Panc1 (cell line): ENCODE measurements at regions not wholly inside any gene's neighbourhood (a gene's known extent, or its start where the extent isn't known, plus 50 kb on each side); places are given as distances from the start of the nearest gene placed in this dataset.
A peak's percentile ranks its signal among the peaks of the same experiment; 100 is the strongest.

Experiments used
- ATAC-seq: fragments of 200-7000 bp; cut with Tn5 transposase; 2 replicates; pipeline ENCODE4 v1.9.1; 2020; ENCODE audit warnings: mild to moderate bottlenecking, moderate library complexity
- BruUV-seq: library from RNA; stranded (reverse); fragments of 400-500 nt; replicated peaks from 2 replicates; lab custom pipeline; 2021; lab: Mats Ljungman, UMichigan
- CTCF ChIA-PET: fragments of 300-600 bp; sonication (Branson Sonifier 250); formaldehyde crosslinking; loops from one replicate; lab custom pipeline; 2022; ENCODE audit warnings: antibody characterized with exemption; lab: Charles Lee
- POLR2A ChIA-PET: fragments of 300-600 bp; sonication (Branson Sonifier 250); formaldehyde crosslinking; loops from one replicate; lab custom pipeline; 2022; ENCODE audit warnings: antibody characterized with exemption; lab: Charles Lee
- DNase-seq: peaks from one replicate; pipeline ENCODE4 v3.0.0-alpha.2; 2010; ENCODE audit warnings: low read depth, low spot score
- H3K27ac ChIP-seq: 2 replicates; pipeline ENCODE4 v1.5.1; 2011; ENCODE audit warnings: mild to moderate bottlenecking, low read length, inconsistent platforms
- H3K27me3 ChIP-seq: fragments of 200-500 bp; sonication (Bioruptor generic); 2 replicates; pipeline ENCODE4 v1.6.0; 2014; ENCODE audit warnings: low read length, inconsistent platforms; ENCODE audit not compliant: control insufficient read depth, insufficient read depth
- H3K36me3 ChIP-seq: fragments of 200-500 bp; sonication (Bioruptor generic); 2 replicates; pipeline ENCODE4 v1.5.1; 2014; ENCODE audit warnings: inconsistent platforms, mild to moderate bottlenecking, low read length, moderate library complexity; ENCODE audit not compliant: control insufficient read depth, insufficient read depth
- H3K4me1 ChIP-seq: 2 replicates; pipeline ENCODE4 v1.5.1; 2011; ENCODE audit warnings: inconsistent platforms, mild to moderate bottlenecking, low read length, moderate library complexity; ENCODE audit not compliant: control insufficient read depth, insufficient read depth
- H3K4me3 ChIP-seq, 2 experiments: 2 replicates each; pipeline ENCODE4 v1.5.1; 2011 to 2012; ENCODE audit warnings: low read depth in 2 of 2, low read length in 2 of 2, mild to moderate bottlenecking in 2 of 2, inconsistent platforms in 1 of 2, moderate library complexity in 1 of 2
- H3K9me3 ChIP-seq: fragments of 200-500 bp; sonication (Bioruptor generic); 2 replicates; pipeline ENCODE4 v1.5.1; 2014; ENCODE audit warnings: low read depth, mild to moderate bottlenecking, inconsistent platforms, low read length, moderate library complexity; ENCODE audit not compliant: control insufficient read depth, insufficient read depth
- CTCF ChIP-seq: fragments of 450-650 bp; IDR thresholded peaks from 2 replicates; pipeline ENCODE4 v1.5.1; 2017; ENCODE audit warnings: mild to moderate bottlenecking
- POLR2AphosphoS5 ChIP-seq: IDR thresholded peaks from 2 replicates; pipeline ENCODE4 v1.6.1; 2012; ENCODE audit warnings: mild to moderate bottlenecking, low read depth, low read length, moderate library complexity
- REST ChIP-seq, 2 experiments: IDR thresholded peaks; 2 replicates each; pipeline ENCODE4 v1.6.1; 2011 to 2012; ENCODE audit warnings: low read depth in 2 of 2, control low read depth in 1 of 2, low read length in 1 of 2, mild to moderate bottlenecking in 1 of 2, moderate library complexity in 1 of 2; ENCODE audit not compliant: insufficient read depth in 1 of 2
- SIN3A ChIP-seq: IDR thresholded peaks from 2 replicates; pipeline ENCODE4 v1.6.1; 2012; ENCODE audit warnings: low read depth, mild to moderate bottlenecking, low read length, moderate library complexity, borderline replicate concordance; ENCODE audit not compliant: insufficient read depth
- TCF7L2 ChIP-seq: IDR thresholded peaks from 2 replicates; pipeline ENCODE4 v1.6.1; 2011; ENCODE audit warnings: mild to moderate bottlenecking, low read depth, low read length, inconsistent platforms
- in situ Hi-C: cut with HindIII; loops from 2 replicates; pipeline ENCODE4 v1.10.0; 2016; ENCODE audit warnings: low sequenced_read_pairs, low pct_unique_long_range_greater_than_20kb
- intact Hi-C: fragments of 100-400 bp; cut with micrococcal nuclease; formaldehyde crosslinking; loops from one replicate; pipeline ENCODE4 v1.10.0; 2022; ENCODE audit not compliant: unreplicated experiment

- no peaks in the 10 kb centered on the region for H3K4me1 ChIP-seq
- ATAC-seq, result peak; percentile 66; the same call in 1 of the 2 replicates
- ChIA-PET POLR2A (no interaction called here), CTCF (no interaction called here)
- H3K27me3 ChIP-seq, result peaks cover 5% of the 10 kb centered on the region
- in situ Hi-C loops, result no loop called here
- intact Hi-C loops, result no loop called here
- TF ChIP-seq REST (IDR thresholded peaks at IDR 0.05; ENCODE audit: insufficient read depth in 1 of 2, low read depth in 2 of 2, low read length in 1 of 2) (no peak), POLR2AphosphoS5 (no peak), SIN3A (no peak), TCF7L2 (no peak), CTCF (no peak)
- H3K9me3 ChIP-seq, result no peaks in the 10 kb centered on the region; the same call in 1 of the 2 replicates
- H3K27ac ChIP-seq, result no peak overlapping the region
- peak overlapping the region; percentile 4 to 42; a peak in 3 of 4 replicates for H3K4me3 ChIP-seq
- peak; percentile 17 for DNase-seq
- no peaks in the 10 kb centered on the region for H3K36me3 ChIP-seq
- BruUV-seq, result no TSS peak
Observed at GRCh38 chr12:131583090-131583712, 127.7 kb upstream of the SFSWAP start.

- CTCF ChIA-PET, result no interaction called here
- ATAC-seq (no peak), DNase-seq (no peak)
- TF ChIP-seq POLR2AphosphoS5, result no peak
- no peak for TF ChIP-seq TCF7L2
- no peak for TF ChIP-seq SIN3A
- TF ChIP-seq REST (IDR thresholded peaks at IDR 0.05; ENCODE audit: insufficient read depth in 1 of 2, low read depth in 2 of 2, low read length in 1 of 2), result no peak
- TF ChIP-seq CTCF, result no peak
- no peak overlapping the region for H3K4me3 ChIP-seq
- peaks cover 6% of the 10 kb centered on the region for H3K27me3 ChIP-seq
- H3K4me1 ChIP-seq, result no peaks in the 10 kb centered on the region
- POLR2A ChIA-PET, result no interaction called here
- H3K36me3 ChIP-seq, result no peaks in the 10 kb centered on the region
- no TSS peak for BruUV-seq
- no peak overlapping the region for H3K27ac ChIP-seq
- in situ Hi-C loops, result no loop called here
- intact Hi-C loops, result no loop called here
- H3K9me3 ChIP-seq, result no peaks in the 10 kb centered on the region; the same call in 1 of the 2 replicates
Observed at GRCh38 chr12:131586269-131586668, 124.6 kb upstream of the SFSWAP start.
